H1 (cell line): ENCODE measurements at regions not wholly inside any gene's neighbourhood (a gene's known extent, or its start where the extent isn't known, plus 50 kb on each side); places are given as distances from the start of the nearest gene placed in this dataset.

Experiments
- CTCF ChIA-PET: fragments of 300-600 bp; sonication (Branson Sonifier 250); formaldehyde crosslinking; loops from one replicate; lab custom pipeline; 2021; ENCODE audit not compliant: partially characterized antibody; lab: Charles Lee
- POLR2A ChIA-PET: fragments of 300-600 bp; sonication (Branson Sonifier 250); formaldehyde crosslinking; loops from one replicate; lab custom pipeline; 2021; ENCODE audit warnings: inconsistent platforms; ENCODE audit not compliant: partially characterized antibody; lab: Charles Lee
- DNase-seq, 2 experiments: peaks; one replicate each; pipeline versions ENCODE4 v3.0.0 to v3.0.0-alpha.2; 2010 to 2022; ENCODE audit warnings: low spot score in 2 of 2, low read depth in 1 of 2, mixed read lengths in 1 of 2
- FAIRE-seq: peaks from 2 replicates; lab custom pipeline; 2011; peaks lifted over from hg19 to GRCh38; lab: Jason Lieb, UNC
- H2AFZ ChIP-seq: 2 replicates; pipeline ENCODE4 v1.8.1; 2012; ENCODE audit warnings: low read length, inconsistent platforms
- H2AK5ac ChIP-seq: 2 replicates; pipeline ENCODE4 v1.6.1; 2013; ENCODE audit warnings: low read depth, low read length
- H2BK120ac ChIP-seq: replicated peaks from 2 replicates; pipeline ENCODE3; 2013; ENCODE audit warnings: low read depth, low read length, inconsistent platforms
- H2BK12ac ChIP-seq: 2 replicates; pipeline ENCODE4 v1.6.1; 2013; ENCODE audit warnings: low read depth, low read length
- H2BK15ac ChIP-seq: 2 replicates; pipeline ENCODE4 v1.6.1; 2013; ENCODE audit warnings: low read length
- H2BK20ac ChIP-seq: 2 replicates; pipeline ENCODE4 v1.6.1; 2013; ENCODE audit warnings: low read length
- H2BK5ac ChIP-seq: 2 replicates; pipeline ENCODE4 v1.6.1; 2013; ENCODE audit warnings: low read depth, low read length
- H3K14ac ChIP-seq: 2 replicates; pipeline ENCODE4 v1.6.1; 2013; ENCODE audit warnings: inconsistent platforms; ENCODE audit not compliant: insufficient read length
- H3K18ac ChIP-seq: 2 replicates; pipeline ENCODE4 v1.6.1; 2013; ENCODE audit warnings: low read length; ENCODE audit errors: extremely low read depth
- H3K23ac ChIP-seq: 2 replicates; pipeline ENCODE4 v1.6.1; 2013; ENCODE audit warnings: inconsistent platforms; ENCODE audit not compliant: insufficient read length
- H3K23me2 ChIP-seq: 2 replicates; pipeline ENCODE4 v1.6.1; 2013; ENCODE audit warnings: low read depth, low read length
- H3K27ac ChIP-seq: 2 replicates; pipeline ENCODE4 v1.6.1; 2011; ENCODE audit warnings: low read depth, low read length, inconsistent platforms
- H3K27me3 ChIP-seq, 4 experiments: replicated peaks in 1 of 4; 1 replicate in 1 of 4; 2 replicates in 3 of 4; pipeline versions ENCODE4 v1.6.1 to v1.8.1; 2011 to 2013; ENCODE audit warnings: low read length in 3 of 4, mild to moderate bottlenecking in 3 of 4, inconsistent platforms in 2 of 4, mixed read lengths in 2 of 4, moderate library complexity in 1 of 4; ENCODE audit not compliant: control insufficient read depth in 3 of 4, insufficient read depth in 3 of 4; ENCODE audit errors: extremely low read depth in 1 of 4
- H3K36me3 ChIP-seq, 4 experiments: 2 replicates each; pipeline versions ENCODE4 v1.6.1 to v1.8.1; 2011 to 2013; ENCODE audit warnings: mild to moderate bottlenecking in 4 of 4, low read length in 3 of 4, moderate library complexity in 2 of 4, control low read depth in 1 of 4, inconsistent platforms in 1 of 4; ENCODE audit not compliant: insufficient read depth in 4 of 4, control insufficient read depth in 2 of 4
- H3K4ac ChIP-seq: replicated peaks from 2 replicates; pipeline ENCODE3; 2013; ENCODE audit warnings: low read length, low read depth, mixed read lengths, inconsistent platforms; ENCODE audit not compliant: insufficient read length
- H3K4me1 ChIP-seq, 4 experiments: replicated peaks in 1 of 4; 1 replicate in 1 of 4; 2 replicates in 3 of 4; pipeline versions ENCODE4 v1.6.1 to v1.8.1; 2011 to 2013; ENCODE audit warnings: low read length in 3 of 4, inconsistent platforms in 2 of 4, mixed read lengths in 1 of 4; ENCODE audit not compliant: insufficient read depth in 4 of 4, control insufficient read depth in 3 of 4
- H3K4me2 ChIP-seq, 2 experiments: 2 replicates each; pipeline versions ENCODE4 v1.6.1 to v1.8.1; 2011 to 2013; ENCODE audit warnings: low read depth in 2 of 2, low read length in 2 of 2, control low read depth in 1 of 2, inconsistent platforms in 1 of 2, mild to moderate bottlenecking in 1 of 2; ENCODE audit not compliant: insufficient read depth in 1 of 2
- H3K4me3 ChIP-seq, 4 experiments: fragments of 200-600, 300-600 bp in 1 of 4; sonication (generic), shearing (Covaris generic), sonication (Bioruptor Twin) in 1 of 4; 2 replicates each; pipeline versions ENCODE4 v1.5.1 to v1.8.1; 2011 to 2016; ENCODE audit warnings: low read length in 4 of 4, low read depth in 3 of 4, control low read depth in 2 of 4, inconsistent platforms in 2 of 4, mild to moderate bottlenecking in 2 of 4, mixed read lengths in 1 of 4, moderate library complexity in 1 of 4; ENCODE audit not compliant: insufficient read depth in 2 of 4; ENCODE audit errors: extremely low read depth in 1 of 4
- H3K56ac ChIP-seq: replicated peaks from 2 replicates; pipeline ENCODE3; 2013; ENCODE audit warnings: low read depth, mild to moderate bottlenecking, mixed read lengths, low read length, inconsistent platforms; ENCODE audit not compliant: insufficient read length
- H3K79me1 ChIP-seq: 2 replicates; pipeline ENCODE4 v1.6.1; 2013; ENCODE audit warnings: low read depth, low read length, control low read depth
- H3K79me2 ChIP-seq, 2 experiments: 2 replicates each; pipeline versions ENCODE4 v1.6.1 to v1.8.1; 2012 to 2013; ENCODE audit warnings: low read length in 2 of 2, mild to moderate bottlenecking in 2 of 2, inconsistent platforms in 1 of 2; ENCODE audit not compliant: insufficient read depth in 2 of 2, control insufficient read depth in 1 of 2
- H3K9ac ChIP-seq, 4 experiments: replicated peaks in 1 of 4; 1 replicate in 1 of 4; 2 replicates in 3 of 4; pipeline versions ENCODE4 v1.6.1 to v1.8.1; 2011 to 2013; ENCODE audit warnings: low read depth in 3 of 4, low read length in 3 of 4, control low read depth in 2 of 4, mild to moderate bottlenecking in 2 of 4, moderate library complexity in 2 of 4, inconsistent platforms in 1 of 4; ENCODE audit errors: extremely low read depth in 1 of 4
- H3K9me3 ChIP-seq, 2 experiments: 2 replicates each; pipeline versions ENCODE4 v1.6.1 to v1.8.1; 2012 to 2013; ENCODE audit warnings: mild to moderate bottlenecking in 2 of 2, moderate library complexity in 2 of 2, control low read depth in 1 of 2, inconsistent platforms in 1 of 2, low read depth in 1 of 2, low read length in 1 of 2, mixed read lengths in 1 of 2; ENCODE audit not compliant: insufficient read depth in 2 of 2
- H4K20me1 ChIP-seq, 2 experiments: replicated peaks in 1 of 2; 2 replicates each; pipeline versions ENCODE3 to v1.8.1; 2011 to 2013; ENCODE audit warnings: inconsistent platforms in 2 of 2, low read length in 2 of 2, mild to moderate bottlenecking in 1 of 2; ENCODE audit not compliant: insufficient read depth in 2 of 2, control insufficient read depth in 1 of 2
- H4K5ac ChIP-seq: 2 replicates; pipeline ENCODE4 v1.6.1; 2013; ENCODE audit warnings: low read length, low read depth, mixed read lengths, inconsistent platforms; ENCODE audit not compliant: insufficient read length
- H4K8ac ChIP-seq: 2 replicates; pipeline ENCODE4 v1.8.0; 2013; ENCODE audit warnings: mild to moderate bottlenecking, moderate library complexity, low read length, inconsistent platforms; ENCODE audit not compliant: insufficient read depth; ENCODE audit errors: extremely low read depth
- H4K91ac ChIP-seq: replicated peaks from 2 replicates; pipeline ENCODE3; 2013; ENCODE audit warnings: low read length, mixed read lengths, inconsistent platforms; ENCODE audit not compliant: insufficient read length
- E2F6 ChIP-seq: IDR thresholded peaks from 2 replicates; pipeline ENCODE4 v1.6.1; 2012; ENCODE audit warnings: inconsistent platforms
- FOSL1 ChIP-seq: IDR thresholded peaks from 2 replicates; pipeline ENCODE4 v1.6.1; 2011; ENCODE audit warnings: mild to moderate bottlenecking, low read depth, low read length, moderate library complexity; ENCODE audit not compliant: insufficient read depth
- WGBS, 2 experiments: shearing (Covaris generic) in 1 of 2; methylation state at CpG; one replicate each; pipeline versions ENCODE4 v1.1.6 to v1.1.7; 2013 to 2015; ENCODE audit warnings: low lambda C conversion rate in 2 of 2, mixed read lengths in 2 of 2, inconsistent platforms in 1 of 2, low coverage in 1 of 2, missing lambda C conversion rate in 1 of 2; ENCODE audit not compliant: insufficient replicate concordance in 2 of 2, insufficient coverage in 1 of 2, insufficient read length in 1 of 2; ENCODE audit errors: extremely low coverage in 1 of 2, missing lambda C conversion rate in 1 of 2; 5-methylcytosine and 5-hydroxymethylcytosine counted together

- Histone ChIP-seq H4K5ac (no peak overlapping the region), H3K14ac (no peak overlapping the region), H3K27ac (no peak overlapping the region), H3K79me2 (no peaks in the 10 kb centered on the region), H3K4me1 (peaks cover 0 to 7% (median 3%) of the 10 kb centered on the region in 4 experiments; a peak in 4 of 7 replicates), H3K27me3 (no peaks in the 10 kb centered on the region; a peak in 1 of 7 replicates), H2BK12ac (peak overlapping the region; percentile 23; the same call in 1 of the 2 replicates), H2AK5ac (no peak overlapping the region), H3K23me2 (no peaks in the 10 kb centered on the region), H2BK15ac (no peak overlapping the region), H4K20me1 (no peaks in the 10 kb centered on the region), H3K9me3 (peaks cover 5 to 6% of the 10 kb centered on the region in 2 experiments; a peak in 1 of 4 replicates), H2BK5ac (no peak overlapping the region; the same call in 1 of the 2 replicates), H3K18ac (no peak overlapping the region), H2BK120ac (no peak overlapping the region), H3K36me3 (no peaks in the 10 kb centered on the region), H4K8ac (no peak overlapping the region), H3K56ac (no peak overlapping the region), H3K23ac (no peak overlapping the region), H3K4ac (no peak overlapping the region), H3K79me1 (no peaks in the 10 kb centered on the region), H2BK20ac (no peak overlapping the region), H3K4me3 (no peak overlapping the region), H4K91ac (no peak overlapping the region), H2AFZ (no peak overlapping the region), H3K4me2 (no peak overlapping the region), H3K9ac (no peak overlapping the region)
- WGBS, 2 experiments, result 68% methylated on average over 4 of the region's 4 CpGs; no CpG with 5 or more reads in 1 of the 2 experiments
- ChIA-PET CTCF (interaction anchor here (0.6 to 3.7 kb wide), 14 partner anchors 12 to 355 kb away, joined by 3 to 29 read pairs (median 5); no protein-coding TSS in a partner anchor), POLR2A (no interaction called here)
- peak; percentile 7; the same call in 1 of the 2 replicates for TF ChIP-seq E2F6
- no peak for TF ChIP-seq FOSL1
- FAIRE-seq, result no peak
- no peak for DNase-seq
Observed at GRCh38 chr10:131787961-131788360, 112.8 kb upstream of the PPP2R2D start.
